OCI-LY1 (cell line): ENCODE measurements at regions not wholly inside any gene's neighbourhood (a gene's known extent, or its start where the extent isn't known, plus 50 kb on each side); places are given as distances from the start of the nearest gene placed in this dataset.

Experiments used
- H2AFZ ChIP-seq: fragments of 200-600 bp; sonication (generic), shearing (Covaris generic); 2 replicates; pipeline ENCODE4 v1.6.0; 2014; ENCODE audit warnings: antibody characterized with exemption, mild to moderate bottlenecking, low read length
- H3F3A ChIP-seq: fragments of 200-600 bp; sonication (generic), shearing (Covaris generic); 2 replicates; pipeline ENCODE4 v1.6.0; 2014; ENCODE audit warnings: mild to moderate bottlenecking, antibody characterized with exemption, low read length, moderate library complexity; ENCODE audit not compliant: insufficient read depth
- H3K27ac ChIP-seq: fragments of 200-600 bp; sonication (generic); 2 replicates; pipeline ENCODE4 v1.5.1; 2014; ENCODE audit warnings: low read length, mixed run types, mild to moderate bottlenecking, low read depth; ENCODE audit not compliant: poor library complexity, severe bottlenecking
- H3K27me3 ChIP-seq: fragments of 200-600 bp; sonication (generic); 2 replicates; pipeline ENCODE4 v1.6.0; 2014; ENCODE audit warnings: antibody characterized with exemption, mild to moderate bottlenecking, low read length, moderate library complexity; ENCODE audit not compliant: insufficient read depth
- H3K36me3 ChIP-seq: fragments of 200-600 bp; sonication (generic); 2 replicates; pipeline ENCODE4 v1.6.1; 2014; ENCODE audit warnings: mild to moderate bottlenecking, antibody characterized with exemption, low read length, moderate library complexity, mixed read lengths; ENCODE audit not compliant: insufficient read depth
- H3K4me1 ChIP-seq: fragments of 200-600 bp; sonication (generic); 2 replicates; pipeline ENCODE4 v1.5.1; 2014; ENCODE audit warnings: mild to moderate bottlenecking, low read length, moderate library complexity; ENCODE audit not compliant: insufficient read depth, severe bottlenecking
- H3K4me2 ChIP-seq: fragments of 200-600 bp; sonication (generic), shearing (Covaris generic); 2 replicates; pipeline ENCODE4 v1.6.1; 2014; ENCODE audit warnings: low read length
- H3K4me3 ChIP-seq: fragments of 200-600 bp; sonication (generic); 2 replicates; pipeline ENCODE4 v1.5.1; 2014; ENCODE audit warnings: low read length, low read depth, mild to moderate bottlenecking, mixed read lengths; ENCODE audit not compliant: poor library complexity, severe bottlenecking
- H3K79me2 ChIP-seq: fragments of 200-600 bp; shearing (Covaris generic); 2 replicates; pipeline ENCODE4 v1.6.1; 2016; ENCODE audit warnings: mixed run types, low read length, mixed read lengths; ENCODE audit not compliant: insufficient read depth
- H3K9ac ChIP-seq: fragments of 200-600 bp; sonication (generic), shearing (Covaris generic); 2 replicates; pipeline ENCODE4 v1.6.1; 2014; ENCODE audit warnings: mild to moderate bottlenecking, low read length, mixed read lengths
- H3K9me2 ChIP-seq: fragments of 200-600 bp; sonication (generic), shearing (Covaris generic); 2 replicates; pipeline ENCODE4 v1.6.1; 2014; ENCODE audit warnings: low read depth, mild to moderate bottlenecking, low read length, mixed read lengths
- H3K9me3 ChIP-seq: fragments of 200-600 bp; shearing (Covaris generic); 2 replicates; pipeline ENCODE4 v1.6.1; 2014; ENCODE audit warnings: low read length, mixed read lengths
- H4K20me1 ChIP-seq: fragments of 200-600 bp; sonication (generic), shearing (Covaris generic); 2 replicates; pipeline ENCODE4 v1.6.0; 2016; ENCODE audit warnings: mild to moderate bottlenecking, low read length; ENCODE audit not compliant: insufficient read depth
- EZH2 ChIP-seq: fragments of 200-600 bp; sonication (generic), shearing (Covaris generic); IDR thresholded peaks from 2 replicates; pipeline ENCODE4 v1.8.0; 2017; ENCODE audit warnings: borderline replicate concordance, mixed run types, mild to moderate bottlenecking, antibody characterized with exemption, low read length, moderate library complexity, mixed read lengths
- TF ChIP-seq, protein P1 (sequence below): fragments of 200-600 bp; sonication (generic), shearing (Covaris generic); IDR thresholded peaks from 2 replicates; pipeline ENCODE4 v1.5.1; 2017; ENCODE audit warnings: mild to moderate bottlenecking, antibody characterized with exemption, low read length, moderate library complexity, mixed read lengths

DNA sequence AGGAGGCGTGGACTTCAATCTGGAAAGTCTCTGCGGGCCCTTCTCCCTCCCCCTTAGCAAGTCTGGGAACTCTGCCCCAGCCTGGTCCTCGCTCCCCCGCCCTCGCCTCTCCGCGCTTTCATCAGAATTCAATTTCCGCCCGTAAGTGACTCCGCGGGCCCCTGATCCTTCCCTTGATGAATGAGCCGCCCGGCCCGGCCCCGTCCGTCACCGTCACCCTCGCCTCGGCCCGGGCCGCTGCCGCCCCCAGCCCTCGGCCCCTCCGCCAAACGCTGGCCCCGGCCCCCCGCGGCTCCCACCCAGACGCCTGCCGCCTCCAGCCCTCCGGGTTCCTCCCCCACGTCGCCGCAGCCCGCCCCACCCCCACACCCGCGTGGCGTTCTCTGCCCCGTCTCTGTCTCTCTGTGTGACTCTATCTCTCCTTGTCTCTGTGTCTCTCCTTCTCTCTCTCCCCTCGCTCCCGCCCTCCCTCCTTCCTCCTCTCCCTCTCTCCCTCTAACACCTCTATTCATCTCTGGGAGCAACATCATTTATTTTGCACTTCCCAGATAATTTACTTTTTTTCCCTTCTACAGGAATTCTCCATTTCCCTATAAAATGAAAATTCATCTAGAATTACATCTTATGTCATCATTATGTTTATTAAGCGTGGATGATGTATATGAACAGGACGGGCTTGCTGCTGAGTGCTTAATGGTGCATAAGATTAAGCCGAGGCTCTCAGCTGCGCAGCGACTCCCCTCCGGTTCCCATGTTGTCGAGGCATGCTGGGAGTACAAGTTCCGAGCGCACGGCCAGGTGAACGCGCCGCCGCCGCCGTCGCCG, 91.2 kb upstream of the PAX2 start:
- no peaks in the 10 kb centered on the region for H3K27me3 ChIP-seq
- TF ChIP-seq, protein P1, sequence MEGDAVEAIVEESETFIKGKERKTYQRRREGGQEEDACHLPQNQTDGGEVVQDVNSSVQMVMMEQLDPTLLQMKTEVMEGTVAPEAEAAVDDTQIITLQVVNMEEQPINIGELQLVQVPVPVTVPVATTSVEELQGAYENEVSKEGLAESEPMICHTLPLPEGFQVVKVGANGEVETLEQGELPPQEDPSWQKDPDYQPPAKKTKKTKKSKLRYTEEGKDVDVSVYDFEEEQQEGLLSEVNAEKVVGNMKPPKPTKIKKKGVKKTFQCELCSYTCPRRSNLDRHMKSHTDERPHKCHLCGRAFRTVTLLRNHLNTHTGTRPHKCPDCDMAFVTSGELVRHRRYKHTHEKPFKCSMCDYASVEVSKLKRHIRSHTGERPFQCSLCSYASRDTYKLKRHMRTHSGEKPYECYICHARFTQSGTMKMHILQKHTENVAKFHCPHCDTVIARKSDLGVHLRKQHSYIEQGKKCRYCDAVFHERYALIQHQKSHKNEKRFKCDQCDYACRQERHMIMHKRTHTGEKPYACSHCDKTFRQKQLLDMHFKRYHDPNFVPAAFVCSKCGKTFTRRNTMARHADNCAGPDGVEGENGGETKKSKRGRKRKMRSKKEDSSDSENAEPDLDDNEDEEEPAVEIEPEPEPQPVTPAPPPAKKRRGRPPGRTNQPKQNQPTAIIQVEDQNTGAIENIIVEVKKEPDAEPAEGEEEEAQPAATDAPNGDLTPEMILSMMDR: no peak
- no peak for TF ChIP-seq EZH2
- no peaks in the 10 kb centered on the region for H3K79me2 ChIP-seq
- no peak overlapping the region for H3K9ac ChIP-seq
- no peak overlapping the region for H3K4me3 ChIP-seq
- no peak overlapping the region for H3K27ac ChIP-seq
- no peaks in the 10 kb centered on the region for H3K9me2 ChIP-seq
- no peaks in the 10 kb centered on the region for H3K4me1 ChIP-seq
- no peaks in the 10 kb centered on the region for H3F3A ChIP-seq
- no peaks in the 10 kb centered on the region for H3K9me3 ChIP-seq
- no peaks in the 10 kb centered on the region for H3K36me3 ChIP-seq
- H3K4me2 ChIP-seq: no peak overlapping the region
- H2AFZ ChIP-seq: no peak overlapping the region
- no peaks in the 10 kb centered on the region for H4K20me1 ChIP-seq

DNA sequence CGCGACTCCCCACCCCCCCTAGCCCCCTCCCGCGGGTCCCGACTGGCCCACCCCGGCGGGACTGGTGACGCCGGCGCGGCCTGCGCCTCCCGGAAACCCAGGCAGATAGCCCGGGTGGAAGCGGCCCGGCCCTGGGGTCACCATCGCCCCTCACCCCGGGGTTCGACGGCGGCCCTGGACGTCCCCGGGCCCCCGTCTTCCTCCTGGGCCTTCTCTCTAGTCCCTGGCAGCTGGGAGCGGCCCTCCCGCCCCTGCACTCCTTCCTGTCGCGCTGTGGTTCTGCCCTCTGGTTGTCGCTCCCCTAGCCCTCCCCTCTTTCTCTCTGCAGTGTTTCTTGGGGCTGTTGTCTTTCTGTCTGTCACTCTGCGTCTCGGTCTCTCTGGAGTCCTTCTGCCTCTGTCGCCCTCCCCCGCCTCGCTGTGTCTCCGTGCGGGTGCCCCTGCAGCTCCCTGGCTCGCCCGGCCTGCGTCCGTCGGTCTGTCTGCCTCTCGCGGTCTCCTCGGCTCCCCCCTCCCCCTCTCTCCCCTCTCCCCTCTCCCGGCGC, 90.5 kb upstream of the PAX2 start:
- H3K36me3 ChIP-seq: no peaks in the 10 kb centered on the region
- no peaks in the 10 kb centered on the region for H3K9me3 ChIP-seq
- no peaks in the 10 kb centered on the region for H3K4me1 ChIP-seq
- H3K27me3 ChIP-seq: no peaks in the 10 kb centered on the region
- no peak overlapping the region for H3K4me2 ChIP-seq
- H3K79me2 ChIP-seq: no peaks in the 10 kb centered on the region
- no peaks in the 10 kb centered on the region for H4K20me1 ChIP-seq
- H3K9ac ChIP-seq: no peak overlapping the region
- no peak overlapping the region for H3K4me3 ChIP-seq
- H3F3A ChIP-seq: no peaks in the 10 kb centered on the region
- no peak overlapping the region for H2AFZ ChIP-seq
- H3K27ac ChIP-seq: no peak overlapping the region
- TF ChIP-seq, protein P1: no peak
- no peak for TF ChIP-seq EZH2
- no peaks in the 10 kb centered on the region for H3K9me2 ChIP-seq

DNA sequence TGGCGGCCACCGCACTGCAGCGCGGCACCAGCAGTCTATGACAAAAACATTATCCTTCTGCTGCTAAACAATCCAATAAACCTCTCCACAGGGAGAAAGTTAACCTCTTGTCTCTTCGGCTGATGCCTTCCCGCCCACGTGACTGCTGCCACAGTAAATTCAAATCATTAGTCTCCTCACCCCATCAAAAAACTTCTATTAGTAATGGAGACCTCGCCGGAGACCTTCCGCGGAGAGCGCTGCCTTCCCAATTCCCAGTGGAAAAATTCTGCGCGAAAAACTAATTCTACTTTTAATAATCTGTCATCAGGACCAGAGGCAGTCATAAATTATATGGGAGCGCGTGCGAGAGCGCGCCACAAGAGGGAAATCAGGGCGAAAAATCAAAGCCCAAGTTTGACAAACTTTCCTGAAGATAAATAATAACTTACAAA, 90.0 kb upstream of the PAX2 start:
- H3K4me2 ChIP-seq: no peak overlapping the region
- H3K4me1 ChIP-seq: no peaks in the 10 kb centered on the region
- no peak overlapping the region for H3K27ac ChIP-seq
- TF ChIP-seq EZH2: no peak
- TF ChIP-seq, protein P1: no peak
- no peaks in the 10 kb centered on the region for H3K9me2 ChIP-seq
- no peaks in the 10 kb centered on the region for H3F3A ChIP-seq
- no peaks in the 10 kb centered on the region for H3K79me2 ChIP-seq
- H3K27me3 ChIP-seq: no peaks in the 10 kb centered on the region
- H3K4me3 ChIP-seq: no peak overlapping the region
- H3K9ac ChIP-seq: no peak overlapping the region
- no peaks in the 10 kb centered on the region for H3K9me3 ChIP-seq
- no peak overlapping the region for H2AFZ ChIP-seq
- H4K20me1 ChIP-seq: no peaks in the 10 kb centered on the region
- H3K36me3 ChIP-seq: no peaks in the 10 kb centered on the region
